ENCODE measurements at regions not wholly inside any gene's neighbourhood (a gene's known extent, or its start where the extent isn't known, plus 50 kb on each side); places are given as distances from the start of the nearest gene placed in this dataset.

- no peaks in the 10 kb centered on the region for H3K36me3 ChIP-seq
- WGBS: 87% methylated on average over 2 of the region's 2 CpGs
- H3K27me3 ChIP-seq: no peaks in the 10 kb centered on the region
- no peak overlapping the region for H3K4me3 ChIP-seq
- no peak for DNase-seq (ENCODE audit: low spot score in 2 of 2)
- no peaks in the 10 kb centered on the region for H3K9me3 ChIP-seq
- no peak overlapping the region for H3K27ac ChIP-seq
- H3K4me1 ChIP-seq: no peaks in the 10 kb centered on the region
- TF ChIP-seq EP300 (IDR thresholded peaks at IDR 0.05): no peak
- no peak for TF ChIP-seq POLR2A (IDR thresholded peaks at IDR 0.05)
- no peak for TF ChIP-seq POLR2AphosphoS5 (IDR thresholded peaks at IDR 0.05)
- TF ChIP-seq CTCF (IDR thresholded peaks at IDR 0.05): no peak
These were observed 67.4 kb upstream of the RNU6-1 start for GRCh38 chr15:67907184-67907723.

GRCh38 chr15:67908756-67909155 is 68.9 kb upstream of the RNU6-1 start:
- H3K27me3 ChIP-seq: no peaks in the 10 kb centered on the region
- H3K4me1 ChIP-seq: no peaks in the 10 kb centered on the region
- no peak overlapping the region for H3K4me3 ChIP-seq
- H3K27ac ChIP-seq: no peak overlapping the region
- no peak for TF ChIP-seq EP300 (IDR thresholded peaks at IDR 0.05)
- no peak for TF ChIP-seq CTCF (IDR thresholded peaks at IDR 0.05)
- no peak for TF ChIP-seq POLR2AphosphoS5 (IDR thresholded peaks at IDR 0.05)
- no peak for TF ChIP-seq POLR2A (IDR thresholded peaks at IDR 0.05)
- no peak for DNase-seq (ENCODE audit: low spot score in 2 of 2)
- H3K9me3 ChIP-seq: no peaks in the 10 kb centered on the region
- WGBS: 90% methylated on average over 2 of the region's 2 CpGs
- H3K36me3 ChIP-seq: no peaks in the 10 kb centered on the region

GRCh38 chr15:67911727-67912126 is 71.9 kb upstream of the RNU6-1 start:
- WGBS: 0% methylated on average over 1 of the region's 1 CpG
- TF ChIP-seq POLR2A (IDR thresholded peaks at IDR 0.05): no peak
- no peak for TF ChIP-seq POLR2AphosphoS5 (IDR thresholded peaks at IDR 0.05)
- no peak for TF ChIP-seq CTCF (IDR thresholded peaks at IDR 0.05)
- H3K27ac ChIP-seq: no peak overlapping the region
- peaks cover 14% of the 10 kb centered on the region for H3K4me1 ChIP-seq
- no peaks in the 10 kb centered on the region for H3K9me3 ChIP-seq
- DNase-seq (ENCODE audit: low spot score in 2 of 2): no peak
- H3K36me3 ChIP-seq: no peaks in the 10 kb centered on the region
- no peak overlapping the region for H3K4me3 ChIP-seq
- no peaks in the 10 kb centered on the region for H3K27me3 ChIP-seq

- WGBS: 79% methylated on average over 1 of the region's 1 CpG
- Histone ChIP-seq H3K4me1 (peaks cover 14% of the 10 kb centered on the region), H3K4me3 (no peak overlapping the region), H3K9me3 (no peaks in the 10 kb centered on the region), H3K27me3 (no peaks in the 10 kb centered on the region), H3K27ac (no peak overlapping the region), H3K36me3 (no peaks in the 10 kb centered on the region)
- no peak for DNase-seq (ENCODE audit: low spot score in 2 of 2)
- no peak for TF ChIP-seq POLR2A (IDR thresholded peaks at IDR 0.05)
- no peak for TF ChIP-seq CTCF (IDR thresholded peaks at IDR 0.05)
- TF ChIP-seq POLR2AphosphoS5 (IDR thresholded peaks at IDR 0.05): no peak
- no peak for TF ChIP-seq EP300 (IDR thresholded peaks at IDR 0.05)
These were observed 74.2 kb upstream of the RNU6-1 start for GRCh38 chr15:67914028-67914427.

GRCh38 chr15:67914537-67915460 is 75.0 kb upstream of the RNU6-1 start:
- no peaks in the 10 kb centered on the region for H3K36me3 ChIP-seq
- no peak for DNase-seq (ENCODE audit: low spot score in 2 of 2)
- no peak for TF ChIP-seq POLR2AphosphoS5 (IDR thresholded peaks at IDR 0.05)
- no peak for TF ChIP-seq CTCF (IDR thresholded peaks at IDR 0.05)
- no peak for TF ChIP-seq POLR2A (IDR thresholded peaks at IDR 0.05)
- no peak for TF ChIP-seq EP300 (IDR thresholded peaks at IDR 0.05)
- H3K4me3 ChIP-seq: no peak overlapping the region
- peak overlapping the region; percentile 58 for H3K27ac ChIP-seq
- WGBS: 48% methylated on average over 6 of the region's 6 CpGs
- no peaks in the 10 kb centered on the region for H3K27me3 ChIP-seq
- no peaks in the 10 kb centered on the region for H3K9me3 ChIP-seq
- H3K4me1 ChIP-seq: peaks cover 14% of the 10 kb centered on the region
